ENCODE measurements at regions not wholly inside any gene's neighbourhood (a gene's known extent, or its start where the extent isn't known, plus 50 kb on each side); places are given as distances from the start of the nearest gene placed in this dataset.

GRCh38 chr17:13741744-13742143 lies 140.0 kb upstream of the HS3ST3A1 start:
- no peak for DNase-seq

GRCh38 chr17:13743906-13744305 lies 142.2 kb upstream of the HS3ST3A1 start:
- DNase-seq = no peak

DNA sequence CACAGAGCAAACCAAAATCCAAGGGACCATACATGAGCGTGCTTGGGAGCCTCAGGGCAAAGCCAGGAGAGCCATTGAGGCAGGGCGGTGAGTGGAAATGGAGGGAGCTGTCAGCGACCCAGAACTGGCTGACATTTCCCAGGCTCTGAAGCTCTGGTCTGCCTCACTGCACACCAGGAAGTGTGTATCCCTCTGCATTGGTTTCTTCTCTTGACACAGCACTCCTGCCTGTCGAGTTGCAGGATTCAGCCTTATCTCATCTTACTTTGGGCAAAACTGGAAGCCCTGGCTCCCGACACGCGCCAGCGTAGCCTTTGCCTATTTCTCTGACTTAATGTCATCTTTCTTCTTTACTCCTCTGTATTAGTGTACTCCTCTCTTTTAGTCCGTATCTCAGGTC lies 144.7 kb upstream of the HS3ST3A1 start:
- DNase-seq = no peak

GRCh38 chr17:13749166-13749890 lies 147.6 kb upstream of the HS3ST3A1 start:
- no peak for DNase-seq

DNA sequence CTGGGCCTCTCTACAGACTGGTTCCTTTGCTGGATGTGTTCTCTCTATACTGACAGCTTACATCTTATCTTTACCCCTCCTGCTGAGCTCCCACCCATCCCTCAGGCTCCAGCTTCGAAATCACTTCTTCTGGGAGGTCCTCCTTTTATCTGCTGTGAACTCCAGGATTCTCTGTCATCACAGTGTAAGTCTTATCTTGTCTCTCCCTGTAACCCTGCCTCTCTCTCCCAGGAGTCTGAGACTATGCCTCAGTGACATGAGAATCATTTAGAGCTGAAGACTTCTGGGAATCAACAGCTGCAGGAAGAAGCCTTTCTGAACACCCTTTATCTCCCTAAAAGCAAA lies 148.1 kb upstream of the HS3ST3A1 start:
- DNase-seq = no peak

DNA sequence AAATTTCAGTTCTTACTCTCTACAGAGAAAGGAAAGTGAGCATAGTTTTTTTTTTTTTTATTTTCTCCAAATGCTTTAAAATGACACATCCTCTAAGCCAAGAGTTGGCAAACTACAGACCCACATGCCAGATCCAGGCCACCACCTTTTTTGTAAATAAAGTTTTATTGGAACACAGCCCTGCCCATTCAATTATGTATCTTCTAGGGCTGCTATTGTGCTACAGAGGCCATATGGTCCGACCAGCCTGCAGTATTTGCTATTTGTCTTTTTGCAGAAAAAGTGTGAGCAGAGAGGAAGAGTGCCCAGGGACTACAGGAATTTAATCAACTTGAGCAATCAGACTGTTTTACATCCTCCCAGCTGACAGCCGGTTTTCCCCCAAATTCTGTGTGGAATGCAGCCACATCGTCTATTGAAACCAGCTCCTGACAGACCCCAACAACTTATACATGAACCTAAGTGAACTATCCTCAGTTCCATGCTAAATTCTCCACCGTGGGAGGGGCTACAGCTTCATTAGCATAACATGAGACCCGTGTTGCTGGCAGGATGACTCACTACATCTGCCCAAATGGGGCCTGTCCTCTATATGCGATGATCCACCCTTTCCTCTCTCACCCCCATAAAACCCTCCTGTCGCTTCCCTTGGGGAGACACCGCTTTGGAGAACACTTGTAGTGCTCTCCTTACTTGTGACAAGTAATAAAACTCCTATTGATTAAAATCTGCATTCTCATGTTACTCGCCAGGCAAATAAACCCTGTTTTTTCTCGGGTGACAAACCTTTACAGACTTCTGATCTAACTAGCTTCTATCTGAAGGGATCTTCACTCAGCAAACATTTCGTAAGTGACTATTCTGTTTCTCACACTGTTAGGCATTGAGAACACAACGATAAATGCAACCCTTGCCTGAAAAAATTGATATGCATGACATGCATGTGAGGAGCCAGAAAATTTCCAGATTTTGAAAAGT lies 149.4 kb upstream of the HS3ST3A1 start:
- DNase-seq = no peak

- DNase-seq = no peak
These were observed 151.4 kb upstream of the HS3ST3A1 start for GRCh38 chr17:13753154-13753553.

DNA sequence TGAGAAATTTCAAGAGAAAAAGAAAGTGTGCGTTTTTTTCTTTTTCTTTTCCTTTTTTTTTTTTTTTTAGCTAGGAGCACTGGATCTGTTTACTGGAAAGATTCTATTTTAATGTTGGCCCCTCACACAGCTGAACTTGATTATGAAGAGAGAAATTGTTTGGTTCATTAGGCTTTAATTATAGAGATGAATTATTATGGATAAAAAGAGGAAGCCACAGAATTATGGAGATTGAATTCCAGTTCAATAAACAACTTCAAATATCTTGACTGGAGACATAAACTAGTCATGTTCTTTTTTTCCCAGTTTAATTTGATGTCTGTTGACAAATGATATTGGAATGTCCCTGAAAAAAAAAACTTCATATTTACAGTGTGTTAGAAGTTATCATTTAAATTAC lies 152.0 kb upstream of the HS3ST3A1 start:
- no peak for DNase-seq

DNA sequence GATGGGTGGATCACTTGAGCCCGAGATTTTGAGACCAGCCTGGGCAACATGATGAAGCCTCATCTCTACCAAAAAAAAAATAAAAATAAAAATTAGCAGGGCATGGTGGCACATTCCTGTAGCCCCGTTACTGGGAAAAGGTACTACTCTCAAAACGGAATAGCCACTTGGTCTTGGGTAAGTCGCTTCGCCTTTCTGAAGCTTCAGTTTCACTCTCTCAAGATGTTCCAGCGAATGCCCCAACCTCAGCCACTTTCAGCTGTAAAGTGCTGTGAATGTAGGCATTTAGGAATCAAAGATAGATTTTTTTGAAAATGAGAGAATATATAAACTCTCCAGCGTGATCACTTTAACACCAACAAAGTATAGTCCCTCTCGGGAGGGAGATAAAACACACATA lies 154.1 kb upstream of the HS3ST3A1 start:
- DNase-seq = no peak

DNA sequence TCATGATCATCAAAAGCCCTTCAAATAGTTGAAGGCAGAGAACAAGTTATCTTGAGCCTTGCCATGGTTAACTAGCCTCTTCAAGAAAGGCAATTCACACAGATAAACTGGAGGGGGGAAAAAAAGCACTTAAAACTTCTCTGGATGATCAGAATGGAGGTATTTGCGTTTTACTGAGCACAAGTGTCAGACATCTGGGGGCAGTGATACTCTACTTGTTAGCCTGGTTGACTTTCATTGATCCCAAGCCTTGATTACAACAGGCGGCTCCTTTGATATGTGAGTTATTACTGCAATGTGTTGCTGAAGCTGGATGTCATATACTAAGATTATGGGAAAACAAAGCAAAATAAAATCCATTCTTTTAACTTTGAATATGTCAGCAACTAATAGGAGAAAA lies 155.0 kb upstream of the HS3ST3A1 start:
- no peak for DNase-seq

GRCh38 chr17:13757871-13758270 lies 156.1 kb upstream of the HS3ST3A1 start:
- DNase-seq = no peak

- DNase-seq = no peak
These were observed 158.0 kb upstream of the HS3ST3A1 start for GRCh38 chr17:13759518-13760335.

DNA sequence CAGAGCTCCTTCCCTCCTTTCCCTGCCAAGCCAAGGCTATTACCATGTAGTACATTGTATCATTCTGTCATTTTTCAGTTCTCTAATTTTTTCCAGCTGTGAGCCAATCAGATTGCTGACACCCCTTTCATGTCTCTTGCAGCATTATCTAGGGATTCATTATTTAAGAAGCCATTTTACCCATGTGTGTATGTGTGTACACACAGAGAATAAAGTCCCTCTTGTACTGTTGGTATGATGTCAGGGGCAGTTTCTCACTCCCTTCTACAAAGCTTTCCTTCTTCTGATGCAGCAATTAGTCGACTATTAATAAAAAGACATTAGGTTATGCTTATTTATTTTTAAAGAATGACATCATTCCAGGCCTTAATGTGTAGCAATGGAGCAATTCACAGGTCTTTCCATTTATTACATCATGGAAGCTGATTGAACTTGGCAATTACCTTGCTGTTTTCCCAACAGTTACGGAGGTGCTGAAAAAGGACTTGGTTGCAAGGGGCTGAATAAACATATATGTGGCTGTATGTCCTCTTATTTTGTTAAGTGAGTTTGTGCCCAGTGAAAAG lies 159.4 kb upstream of the HS3ST3A1 start:
- no peak for DNase-seq

- DNase-seq = no peak
These were observed 164.0 kb upstream of the HS3ST3A1 start for GRCh38 chr17:13765701-13766100.

DNA sequence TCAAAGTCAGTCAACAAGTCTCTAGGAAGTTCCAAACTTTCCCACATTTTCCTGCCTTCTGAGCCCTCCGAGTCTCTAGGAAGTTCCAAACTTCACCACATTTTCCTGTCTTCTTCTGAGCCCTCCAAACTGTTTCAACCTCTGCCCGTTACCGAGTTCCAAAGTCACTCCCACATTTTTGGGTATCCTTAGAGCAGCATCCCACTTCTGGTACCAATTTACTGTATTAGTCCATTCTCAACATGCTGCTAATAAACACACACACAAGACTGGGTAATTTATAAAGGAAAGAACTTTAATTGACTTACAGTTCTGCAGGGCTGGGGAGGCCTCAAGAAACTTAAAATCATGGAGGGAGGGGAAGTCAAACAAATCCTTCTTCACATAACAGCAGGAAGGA lies 169.0 kb upstream of the HS3ST3A1 start:
- DNase-seq = no peak

GRCh38 chr17:13775450-13775849 lies 173.7 kb upstream of the HS3ST3A1 start:
- DNase-seq = no peak

DNA sequence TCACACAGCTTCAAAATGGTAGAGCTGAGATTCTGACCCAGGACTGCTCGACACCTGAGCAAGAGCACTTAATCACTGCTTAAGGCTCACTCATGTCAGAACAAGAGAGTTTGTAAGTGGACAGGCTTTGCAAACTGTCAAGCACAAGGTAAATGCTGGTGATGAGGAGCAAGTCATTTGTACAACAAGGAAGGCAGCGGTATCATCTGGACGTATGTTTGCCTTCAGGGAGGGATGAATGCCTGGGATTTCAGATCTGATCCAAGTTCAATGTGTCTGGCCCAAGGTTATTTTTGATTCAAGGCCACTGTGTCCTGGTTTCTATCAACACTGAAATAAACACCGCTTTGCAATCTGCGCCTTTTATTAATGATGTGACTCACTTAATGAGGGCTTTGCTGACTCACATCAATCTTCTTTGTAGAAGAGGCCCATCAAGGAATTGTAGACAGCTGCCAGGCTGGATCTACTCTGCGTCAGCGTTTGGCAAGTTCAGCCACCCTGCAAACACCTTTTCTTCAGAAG lies 174.4 kb upstream of the HS3ST3A1 start:
- no peak for DNase-seq

DNA sequence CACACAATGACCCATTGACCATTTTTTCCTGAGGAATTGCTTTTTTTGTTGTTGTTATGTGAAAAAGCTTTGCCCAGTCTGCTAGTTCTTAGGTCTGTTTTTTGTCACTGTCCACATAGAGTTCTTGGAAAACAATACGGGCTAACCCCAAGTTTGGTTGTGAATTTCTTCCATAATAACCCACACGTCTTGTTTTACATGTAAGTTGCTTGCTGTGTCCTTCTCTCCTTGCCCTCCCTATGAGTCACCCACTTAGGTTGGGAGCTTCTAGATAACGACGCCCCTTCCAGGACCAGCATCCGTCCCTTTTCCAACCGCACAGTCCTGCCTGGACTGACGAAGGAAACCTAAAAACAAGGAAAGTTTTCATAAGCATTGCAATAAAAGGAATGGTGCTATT lies 175.3 kb upstream of the HS3ST3A1 start:
- DNase-seq = no peak

- no peak for DNase-seq
These were observed 182.8 kb upstream of the HS3ST3A1 start for GRCh38 chr17:13784434-13785095.

DNA sequence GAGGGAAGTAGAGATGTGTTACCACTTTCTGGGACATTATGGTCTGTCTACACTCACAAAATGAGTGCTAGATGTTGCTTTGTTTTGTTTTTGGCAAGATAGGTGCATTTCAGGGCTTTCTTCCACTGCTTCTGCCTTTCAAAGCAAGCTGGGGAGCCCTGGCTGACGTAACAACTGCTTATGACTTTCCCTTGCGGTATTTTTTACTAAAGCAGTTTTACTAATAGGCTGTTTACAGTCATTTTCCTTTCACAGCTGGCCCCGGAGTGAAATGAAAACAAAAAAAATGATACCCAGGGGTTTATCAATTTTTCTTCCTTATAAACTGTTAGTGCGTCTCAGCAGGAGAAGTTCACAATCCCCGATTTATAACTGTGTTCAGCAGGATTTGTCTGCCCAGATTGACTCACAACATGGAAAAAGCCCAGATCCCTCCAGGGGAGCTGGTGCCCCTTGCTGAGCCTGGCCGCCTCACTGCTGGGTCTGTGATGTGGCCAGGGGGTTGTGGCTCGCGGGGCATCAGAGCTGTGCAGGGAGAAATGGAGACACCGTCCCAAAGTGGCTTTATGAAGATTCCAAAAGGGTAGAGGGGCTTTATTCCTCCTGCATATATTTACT lies 184.4 kb upstream of the HS3ST3A1 start:
- no peak for DNase-seq

DNA sequence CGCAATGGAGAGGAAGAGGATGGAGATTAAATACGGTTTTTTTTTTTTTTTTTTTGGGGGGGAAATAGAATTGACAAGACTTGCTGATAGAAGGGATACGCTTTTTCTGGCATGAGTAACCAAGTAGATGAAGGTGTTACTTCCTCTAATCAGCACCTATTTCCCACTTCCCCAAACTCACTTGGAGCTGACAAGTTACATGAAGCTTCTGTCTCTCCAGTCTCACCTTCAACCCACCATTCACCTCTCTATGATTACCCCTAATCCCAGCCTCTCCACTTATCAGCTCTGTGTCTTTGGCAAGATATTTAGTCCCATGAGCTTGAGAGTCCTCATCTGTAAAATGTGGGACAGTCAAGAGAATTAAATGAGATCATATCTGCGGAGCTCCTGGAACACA lies 185.9 kb upstream of the HS3ST3A1 start:
- no peak for DNase-seq

DNA sequence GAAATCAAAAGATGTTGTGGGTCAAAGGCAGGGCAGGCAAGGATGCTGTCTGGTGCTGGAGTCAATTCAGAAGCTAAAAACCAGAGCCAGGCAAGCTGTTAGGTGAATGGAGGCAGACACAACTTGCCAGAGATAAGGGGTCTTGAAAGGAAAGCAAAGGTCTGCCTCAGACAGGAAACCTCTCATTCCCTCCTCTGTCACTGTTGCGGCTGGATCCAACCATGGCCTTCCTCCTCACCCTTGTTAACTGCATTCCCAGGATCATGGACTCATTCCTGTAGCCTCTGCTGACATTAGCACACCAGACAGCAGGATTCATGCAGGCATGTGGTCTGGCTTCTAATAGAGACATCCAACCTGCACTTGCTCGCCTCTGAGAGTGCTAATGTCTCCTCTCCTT lies 186.7 kb upstream of the HS3ST3A1 start:
- DNase-seq = no peak
